ENCODE measurements at regions not wholly inside any gene's neighbourhood (a gene's known extent, or its start where the extent isn't known, plus 50 kb on each side); places are given as distances from the start of the nearest gene placed in this dataset.

GRCh38 chr15:94844198-94844537 lies 612.8 kb downstream of the MCTP2 start:
- Histone ChIP-seq H3K9me3 (ENCODE audit: insufficient read depth in 2 of 2, low read depth in 1 of 2, low read length in 1 of 2) (no peaks in the 10 kb centered on the region), H3K36me3 (ENCODE audit: control insufficient read depth in 2 of 4, insufficient read depth in 4 of 4, low read length in 3 of 4) (no peaks in the 10 kb centered on the region), H4K5ac (ENCODE audit: insufficient read length, low read depth, low read length) (no peak overlapping the region), H3K9ac (replicated peaks in 1 of 4; ENCODE audit: extremely low read depth in 1 of 4, low read depth in 3 of 4, low read length in 3 of 4) (0 out of 7 replicates have a peak overlapping the region, but pooled peaks of 1 of the 4 experiments have one; percentile 10), H2BK20ac (ENCODE audit: low read length) (no peak overlapping the region), H2BK12ac (ENCODE audit: low read depth, low read length) (no peak overlapping the region), H3K4me3 (ENCODE audit: extremely low read depth in 1 of 4, insufficient read depth in 2 of 4, low read depth in 3 of 4, low read length in 4 of 4) (peak overlapping the region; percentile 32 to 62 (median 38); a peak in 3 of 8 replicates), H2AK5ac (ENCODE audit: low read depth, low read length) (no peak overlapping the region), H3K56ac (replicated peaks; ENCODE audit: insufficient read length, low read depth, low read length) (no peak overlapping the region), H3K23me2 (ENCODE audit: low read depth, low read length) (peaks cover 4% of the 10 kb centered on the region; the same call in 1 of the 2 replicates), H3K18ac (ENCODE audit: extremely low read depth, low read length) (no peak overlapping the region), H2BK15ac (ENCODE audit: low read length) (no peak overlapping the region), H3K4me1 (replicated peaks in 1 of 4; ENCODE audit: control insufficient read depth in 3 of 4, insufficient read depth in 4 of 4, low read length in 3 of 4) (peaks cover 0 to 5% (median 0%) of the 10 kb centered on the region in 4 experiments; a peak in 1 of 7 replicates), H3K4me2 (ENCODE audit: insufficient read depth in 1 of 2, low read depth in 2 of 2, low read length in 2 of 2) (peak overlapping the region; percentile 54 to 82; a peak in 2 of 4 replicates), H3K23ac (ENCODE audit: insufficient read length) (no peak overlapping the region), H4K20me1 (replicated peaks in 1 of 2; ENCODE audit: control insufficient read depth in 1 of 2, insufficient read depth in 2 of 2, low read length in 2 of 2) (no peaks in the 10 kb centered on the region), H4K91ac (replicated peaks; ENCODE audit: insufficient read length, low read length) (no peak overlapping the region), H2AFZ (ENCODE audit: low read length) (0 out of 2 replicates have a peak overlapping the region, but pooled peaks have one; percentile 17), H2BK5ac (ENCODE audit: low read depth, low read length) (no peak overlapping the region), H3K79me2 (ENCODE audit: control insufficient read depth in 1 of 2, insufficient read depth in 2 of 2, low read length in 2 of 2) (no peaks in the 10 kb centered on the region), H3K27ac (ENCODE audit: low read depth, low read length) (no peak overlapping the region), H3K27me3 (replicated peaks in 1 of 4; ENCODE audit: control insufficient read depth in 3 of 4, extremely low read depth in 1 of 4, insufficient read depth in 3 of 4, low read length in 3 of 4) (no peaks in the 10 kb centered on the region; a peak in 1 of 7 replicates), H3K79me1 (ENCODE audit: low read depth, low read length) (no peaks in the 10 kb centered on the region), H4K8ac (ENCODE audit: extremely low read depth, insufficient read depth, low read length) (no peak overlapping the region), H3K4ac (replicated peaks; ENCODE audit: insufficient read length, low read depth, low read length) (no peak overlapping the region), H3K14ac (ENCODE audit: insufficient read length) (no peak overlapping the region), H2BK120ac (replicated peaks; ENCODE audit: low read depth, low read length) (peak overlapping the region; percentile 60)
- no peak for DNase-seq (ENCODE audit: low read depth in 1 of 2, low spot score in 2 of 2)
- CTCF ChIA-PET (ENCODE audit: partially characterized antibody) = interaction anchor here (0.9 to 1.9 kb wide), 5 partner anchors 8 to 604 kb away, joined by 3 to 7 read pairs (median 3); no protein-coding TSS in a partner anchor
- POLR2A ChIA-PET (ENCODE audit: partially characterized antibody) = interaction anchor here (0.9 to 1.3 kb wide), 2 partner anchors 76 to 85 kb away, joined by 3 read pairs; no protein-coding TSS in a partner anchor
- 89% methylated on average over 5 of the region's 5 CpGs; no CpG with 5 or more reads in 1 of the 2 experiments for WGBS, 2 experiments (ENCODE audit: extremely low coverage in 1 of 2, insufficient coverage in 1 of 2, insufficient read length in 1 of 2, insufficient replicate concordance in 2 of 2, low coverage in 1 of 2, low lambda C conversion rate in 2 of 2, missing lambda C conversion rate in 1 of 2)
- FAIRE-seq = no peak
- no peak for TF ChIP-seq GTF2F1 (IDR thresholded peaks at IDR 0.05; ENCODE audit: borderline replicate concordance, low read depth, low read length)
- no peak for TF ChIP-seq EP300 (IDR thresholded peaks at IDR 0.05; ENCODE audit: borderline replicate concordance in 1 of 2, low read depth in 2 of 2, low read length in 2 of 2)
- TF ChIP-seq SIN3A (conservative IDR thresholded peaks at IDR 0.05 in 1 of 2, IDR thresholded peaks at IDR 0.05 in 1 of 2; ENCODE audit: low read depth in 1 of 2, low read length in 2 of 2) = no peak
- TF ChIP-seq TCF12 (IDR thresholded peaks at IDR 0.05; ENCODE audit: low read depth, low read length) = no peak
- no peak for TF ChIP-seq SP1 (IDR thresholded peaks at IDR 0.05; ENCODE audit: low read depth, low read length)
- TF ChIP-seq HDAC2 (IDR thresholded peaks at IDR 0.05; ENCODE audit: borderline replicate concordance in 1 of 2, low read depth in 2 of 2, low read length in 2 of 2) = no peak
- TF ChIP-seq CBX8 (IDR thresholded peaks at IDR 0.05; ENCODE audit: borderline replicate concordance, low read depth, low read length) = no peak
- TF ChIP-seq, protein P1, sequence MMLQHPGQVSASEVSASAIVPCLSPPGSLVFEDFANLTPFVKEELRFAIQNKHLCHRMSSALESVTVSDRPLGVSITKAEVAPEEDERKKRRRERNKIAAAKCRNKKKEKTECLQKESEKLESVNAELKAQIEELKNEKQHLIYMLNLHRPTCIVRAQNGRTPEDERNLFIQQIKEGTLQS (IDR thresholded peaks at IDR 0.05; ENCODE audit: insufficient read depth, low read depth, low read length) = no peak
- TF ChIP-seq RXRA (IDR thresholded peaks at IDR 0.05; ENCODE audit: insufficient read depth, low read depth, low read length) = no peak
- TF ChIP-seq RBBP5 (IDR thresholded peaks at IDR 0.05; ENCODE audit: borderline replicate concordance, low read depth, low read length) = no peak
- no peak for TF ChIP-seq JUN (IDR thresholded peaks at IDR 0.05; ENCODE audit: low read depth, low read length)
- TF ChIP-seq KDM5A (IDR thresholded peaks at IDR 0.05; ENCODE audit: low read length) = no peak
- no peak for TF ChIP-seq BCL11A (IDR thresholded peaks at IDR 0.05; ENCODE audit: low read depth in 2 of 2, low read length in 2 of 2)

Measured in H1 (cell line).